ENCODE measurements at regions not wholly inside any gene's neighbourhood (a gene's known extent, or its start where the extent isn't known, plus 50 kb on each side); places are given as distances from the start of the nearest gene placed in this dataset.

DNA sequence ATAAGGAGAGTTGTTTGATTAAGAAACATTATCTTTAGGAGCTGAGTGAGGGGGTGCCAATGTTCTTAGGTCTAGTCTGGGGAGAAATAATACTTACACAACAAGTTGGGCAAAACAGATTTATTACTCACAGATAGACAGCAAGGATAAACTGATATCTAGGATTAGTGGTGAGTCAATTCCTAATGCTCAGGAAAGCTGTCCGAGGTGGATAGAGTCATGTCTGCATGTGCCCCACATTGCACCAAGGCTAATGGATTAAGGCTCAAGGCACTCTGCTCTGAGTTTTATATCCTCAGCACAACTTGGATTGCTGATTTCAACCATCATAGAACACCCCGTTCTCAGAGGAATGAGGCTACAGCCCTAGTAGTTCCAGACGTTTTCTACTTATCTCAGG, 1042.3 kb downstream of the OTOL1 start:
- H3K36me3 ChIP-seq (ENCODE audit: control insufficient read depth in 3 of 3, insufficient read depth in 3 of 3, low read length in 3 of 3): no peaks in the 10 kb centered on the region
- H3K9me3 ChIP-seq (ENCODE audit: control insufficient read depth in 3 of 3, low read length in 3 of 3): no peaks in the 10 kb centered on the region
- H3K9ac ChIP-seq (ENCODE audit: low read depth in 1 of 3, low read length in 3 of 3): no peak overlapping the region
- H3K27ac ChIP-seq (ENCODE audit: low read depth, low read length): no peak overlapping the region
- no peaks in the 10 kb centered on the region for H3K27me3 ChIP-seq (ENCODE audit: control insufficient read depth in 3 of 3, insufficient read depth in 3 of 3, low read length in 3 of 3)
- H3K4me1 ChIP-seq (ENCODE audit: control insufficient read depth in 3 of 3, insufficient read depth in 3 of 3, low read length in 3 of 3): no peaks in the 10 kb centered on the region
- H3K4me3 ChIP-seq (ENCODE audit: low read length in 3 of 3): no peak overlapping the region

DNA sequence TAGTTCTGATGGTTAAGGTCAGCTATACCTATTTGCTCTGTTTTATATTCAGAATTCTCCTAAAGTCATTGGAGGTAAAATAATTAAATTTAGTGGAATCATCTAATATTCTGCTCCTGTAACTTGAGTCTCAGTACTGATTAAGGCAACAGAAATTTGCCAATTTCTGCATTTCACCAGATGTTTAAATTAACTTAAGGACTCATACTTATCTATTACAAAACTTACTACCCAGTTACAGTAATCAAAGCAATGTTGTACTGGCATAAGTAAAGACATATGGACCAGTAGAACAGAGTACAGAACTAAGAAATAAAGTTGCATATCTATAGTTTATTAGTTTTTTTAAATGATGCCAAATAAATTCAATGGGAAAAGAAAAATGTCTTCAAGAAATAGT, 1043.8 kb downstream of the OTOL1 start:
- Histone ChIP-seq H3K27ac (ENCODE audit: low read depth, low read length) (no peak overlapping the region), H3K36me3 (ENCODE audit: control insufficient read depth in 3 of 3, insufficient read depth in 3 of 3, low read length in 3 of 3) (no peaks in the 10 kb centered on the region), H3K9me3 (ENCODE audit: control insufficient read depth in 3 of 3, low read length in 3 of 3) (no peaks in the 10 kb centered on the region)

DNA sequence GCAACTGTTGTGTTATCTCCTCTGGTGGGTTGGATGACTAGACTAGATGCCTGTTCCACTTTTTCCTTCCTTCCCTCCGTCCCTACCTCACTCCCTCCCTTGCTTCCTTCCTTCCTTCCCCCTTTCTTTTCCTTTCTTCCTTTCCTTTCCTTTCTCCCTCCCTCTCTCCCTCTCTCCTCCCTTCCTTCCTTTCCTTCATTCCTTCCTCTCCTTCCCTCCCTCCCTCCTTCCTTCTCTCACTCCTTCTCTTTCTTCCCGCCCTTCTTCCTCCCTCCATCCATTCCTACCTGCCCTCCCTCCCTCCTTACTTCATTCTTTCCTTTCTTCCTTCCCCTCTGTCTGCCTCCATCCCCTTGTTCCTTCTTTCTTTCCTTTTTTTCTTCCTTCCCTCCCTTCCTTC, 1045.3 kb downstream of the OTOL1 start:
- no peak overlapping the region for H3K4me3 ChIP-seq (ENCODE audit: low read length in 3 of 3)
- no peaks in the 10 kb centered on the region for H3K27me3 ChIP-seq (ENCODE audit: control insufficient read depth in 3 of 3, insufficient read depth in 3 of 3, low read length in 3 of 3)
- no peak overlapping the region for H3K9ac ChIP-seq (ENCODE audit: low read depth in 1 of 3, low read length in 3 of 3)
- H3K27ac ChIP-seq (ENCODE audit: low read depth, low read length): no peak overlapping the region
- H3K36me3 ChIP-seq (ENCODE audit: control insufficient read depth in 3 of 3, insufficient read depth in 3 of 3, low read length in 3 of 3): no peaks in the 10 kb centered on the region
- no peaks in the 10 kb centered on the region for H3K4me1 ChIP-seq (ENCODE audit: control insufficient read depth in 3 of 3, insufficient read depth in 3 of 3, low read length in 3 of 3)
- no peaks in the 10 kb centered on the region for H3K9me3 ChIP-seq (ENCODE audit: control insufficient read depth in 3 of 3, low read length in 3 of 3)

More for the DNA sequence above, 1043.8 kb downstream of the OTOL1 start:
- Histone ChIP-seq H3K27me3 (ENCODE audit: control insufficient read depth in 3 of 3, insufficient read depth in 3 of 3, low read length in 3 of 3) (no peaks in the 10 kb centered on the region), H3K4me1 (ENCODE audit: control insufficient read depth in 3 of 3, insufficient read depth in 3 of 3, low read length in 3 of 3) (no peaks in the 10 kb centered on the region), H3K9ac (ENCODE audit: low read depth in 1 of 3, low read length in 3 of 3) (no peak overlapping the region), H3K4me3 (ENCODE audit: low read length in 3 of 3) (no peak overlapping the region)

DNA sequence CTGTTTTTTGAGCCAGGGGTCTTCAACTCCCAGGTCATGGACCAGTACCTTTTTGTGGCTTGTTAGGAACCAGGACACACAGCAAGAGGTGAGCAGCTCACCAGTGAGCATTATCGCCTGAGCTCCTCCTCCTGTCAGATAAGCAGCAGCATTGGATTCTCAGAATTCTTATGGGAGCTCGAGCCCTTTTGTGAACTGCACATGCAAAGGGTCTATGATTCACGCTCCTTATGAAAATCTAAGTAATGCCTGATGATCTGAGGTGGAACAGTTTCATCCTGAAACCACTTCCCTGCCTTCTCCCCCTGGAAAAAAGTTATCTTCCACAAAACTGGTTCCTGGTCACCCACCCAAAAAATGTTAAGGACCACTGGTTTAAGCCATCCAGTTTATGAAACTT, 1047.6 kb downstream of the OTOL1 start:
- H3K27ac ChIP-seq (ENCODE audit: low read depth, low read length): no peak overlapping the region
- no peak overlapping the region for H3K9ac ChIP-seq (ENCODE audit: low read depth in 1 of 3, low read length in 3 of 3)
- no peaks in the 10 kb centered on the region for H3K36me3 ChIP-seq (ENCODE audit: control insufficient read depth in 3 of 3, insufficient read depth in 3 of 3, low read length in 3 of 3)
- no peaks in the 10 kb centered on the region for H3K4me1 ChIP-seq (ENCODE audit: control insufficient read depth in 3 of 3, insufficient read depth in 3 of 3, low read length in 3 of 3)
- H3K4me3 ChIP-seq (ENCODE audit: low read length in 3 of 3): no peak overlapping the region
- H3K9me3 ChIP-seq (ENCODE audit: control insufficient read depth in 3 of 3, low read length in 3 of 3): no peaks in the 10 kb centered on the region
- no peaks in the 10 kb centered on the region for H3K27me3 ChIP-seq (ENCODE audit: control insufficient read depth in 3 of 3, insufficient read depth in 3 of 3, low read length in 3 of 3)

DNA sequence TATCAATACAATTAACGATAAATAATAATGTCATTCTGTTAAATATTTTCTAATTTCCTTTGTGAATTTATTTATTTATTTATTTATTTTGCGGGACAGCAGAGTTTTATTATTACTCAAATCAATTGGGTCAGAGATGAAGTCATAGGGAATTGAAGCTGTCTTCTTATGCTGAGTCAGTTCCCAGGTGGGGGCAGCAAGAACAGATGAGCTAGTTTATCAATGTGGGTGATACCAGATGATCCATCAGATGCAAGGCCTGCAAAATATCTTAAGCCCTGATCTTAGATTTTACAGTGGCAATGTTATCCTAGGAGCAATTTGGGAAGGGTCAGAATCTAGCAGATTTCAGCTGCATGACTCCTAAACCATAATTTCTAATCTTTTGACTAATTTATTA, 1050.3 kb downstream of the OTOL1 start:
- Histone ChIP-seq H3K27me3 (ENCODE audit: control insufficient read depth in 3 of 3, insufficient read depth in 3 of 3, low read length in 3 of 3) (no peaks in the 10 kb centered on the region), H3K4me1 (ENCODE audit: control insufficient read depth in 3 of 3, insufficient read depth in 3 of 3, low read length in 3 of 3) (no peaks in the 10 kb centered on the region), H3K9ac (ENCODE audit: low read depth in 1 of 3, low read length in 3 of 3) (no peak overlapping the region), H3K9me3 (ENCODE audit: control insufficient read depth in 3 of 3, low read length in 3 of 3) (no peaks in the 10 kb centered on the region), H3K4me3 (ENCODE audit: low read length in 3 of 3) (no peak overlapping the region), H3K36me3 (ENCODE audit: control insufficient read depth in 3 of 3, insufficient read depth in 3 of 3, low read length in 3 of 3) (no peaks in the 10 kb centered on the region), H3K27ac (ENCODE audit: low read depth, low read length) (no peak overlapping the region)

DNA sequence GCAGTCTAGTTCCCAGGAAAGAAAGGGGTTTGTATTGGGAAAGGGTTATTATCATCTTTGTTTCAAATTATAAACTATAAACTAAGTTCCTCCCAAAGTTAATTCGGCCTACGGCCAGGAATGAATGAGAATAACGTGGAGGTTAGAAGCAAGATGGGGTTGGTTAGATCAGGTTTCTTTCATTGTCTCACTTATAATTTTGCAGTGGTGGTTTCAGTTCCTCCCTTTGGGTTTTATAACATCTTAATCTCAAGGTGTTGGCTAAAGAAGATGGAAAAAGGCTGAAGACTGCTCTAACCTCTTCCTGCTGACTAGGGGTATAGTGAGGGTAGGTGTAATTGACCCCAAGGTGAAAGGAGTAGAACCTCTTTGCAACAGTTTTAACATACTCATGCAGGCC, 1050.7 kb downstream of the OTOL1 start:
- H3K9ac ChIP-seq (ENCODE audit: low read depth in 1 of 3, low read length in 3 of 3): no peak overlapping the region
- H3K27ac ChIP-seq (ENCODE audit: low read depth, low read length): no peak overlapping the region
- no peaks in the 10 kb centered on the region for H3K36me3 ChIP-seq (ENCODE audit: control insufficient read depth in 3 of 3, insufficient read depth in 3 of 3, low read length in 3 of 3)
- H3K27me3 ChIP-seq (ENCODE audit: control insufficient read depth in 3 of 3, insufficient read depth in 3 of 3, low read length in 3 of 3): no peaks in the 10 kb centered on the region
- H3K4me1 ChIP-seq (ENCODE audit: control insufficient read depth in 3 of 3, insufficient read depth in 3 of 3, low read length in 3 of 3): no peaks in the 10 kb centered on the region
- no peak overlapping the region for H3K4me3 ChIP-seq (ENCODE audit: low read length in 3 of 3)
- no peaks in the 10 kb centered on the region for H3K9me3 ChIP-seq (ENCODE audit: control insufficient read depth in 3 of 3, low read length in 3 of 3)

DNA sequence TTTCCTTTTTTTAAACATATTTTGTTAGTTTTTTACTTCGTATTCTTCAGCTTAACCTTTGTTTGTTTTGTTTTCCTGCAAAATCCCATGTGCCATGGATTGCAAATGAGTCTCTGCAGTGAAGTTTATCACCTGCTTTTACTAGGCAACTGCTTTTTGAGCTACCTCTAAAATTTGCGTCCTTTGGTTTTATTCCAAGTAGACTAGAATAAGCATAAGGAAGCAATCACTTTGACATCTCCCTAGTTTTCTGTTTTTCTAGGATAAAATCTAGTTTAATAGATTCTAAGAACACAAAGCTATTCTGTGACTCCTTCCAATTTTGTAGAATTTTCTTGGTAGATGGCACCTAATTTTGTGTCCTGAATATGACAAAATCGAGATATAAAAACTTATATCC, 1059.2 kb downstream of the OTOL1 start:
- Histone ChIP-seq H3K9me3 (ENCODE audit: control insufficient read depth in 3 of 3, low read length in 3 of 3) (peaks cover 0 to 2% (median 0%) of the 10 kb centered on the region in 3 donors), H3K4me1 (ENCODE audit: control insufficient read depth in 3 of 3, insufficient read depth in 3 of 3, low read length in 3 of 3) (no peaks in the 10 kb centered on the region), H3K27ac (ENCODE audit: low read depth, low read length) (no peak overlapping the region), H3K9ac (ENCODE audit: low read depth in 1 of 3, low read length in 3 of 3) (no peak overlapping the region), H3K4me3 (ENCODE audit: low read length in 3 of 3) (no peak overlapping the region), H3K36me3 (ENCODE audit: control insufficient read depth in 3 of 3, insufficient read depth in 3 of 3, low read length in 3 of 3) (no peaks in the 10 kb centered on the region), H3K27me3 (ENCODE audit: control insufficient read depth in 3 of 3, insufficient read depth in 3 of 3, low read length in 3 of 3) (no peaks in the 10 kb centered on the region)

DNA sequence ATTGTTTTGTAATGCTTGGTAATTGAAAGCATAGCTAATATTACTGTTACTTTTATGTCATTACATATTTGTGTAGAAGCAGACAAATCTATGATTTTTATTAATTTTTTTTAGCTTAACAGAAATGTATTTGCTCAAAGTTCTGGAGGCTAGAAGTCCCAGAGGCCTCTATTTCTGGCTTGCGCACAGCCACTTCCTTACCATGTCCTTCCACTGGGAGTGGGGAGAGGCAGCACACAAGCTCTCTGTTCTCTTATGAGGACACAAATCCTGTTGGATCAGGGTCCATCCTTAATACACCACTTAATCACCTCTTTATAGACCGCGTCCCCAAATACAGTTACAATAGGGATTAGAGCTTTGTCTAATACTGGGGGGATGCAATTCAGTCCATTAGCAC, 1061.4 kb downstream of the OTOL1 start:
- Histone ChIP-seq H3K4me1 (ENCODE audit: control insufficient read depth in 3 of 3, insufficient read depth in 3 of 3, low read length in 3 of 3) (no peaks in the 10 kb centered on the region), H3K27ac (ENCODE audit: low read depth, low read length) (no peak overlapping the region), H3K27me3 (ENCODE audit: control insufficient read depth in 3 of 3, insufficient read depth in 3 of 3, low read length in 3 of 3) (no peaks in the 10 kb centered on the region), H3K4me3 (ENCODE audit: low read length in 3 of 3) (no peak overlapping the region), H3K9ac (ENCODE audit: low read depth in 1 of 3, low read length in 3 of 3) (no peak overlapping the region), H3K9me3 (ENCODE audit: control insufficient read depth in 3 of 3, low read length in 3 of 3) (peaks cover 0 to 2% (median 0%) of the 10 kb centered on the region in 3 donors), H3K36me3 (ENCODE audit: control insufficient read depth in 3 of 3, insufficient read depth in 3 of 3, low read length in 3 of 3) (no peaks in the 10 kb centered on the region)

DNA sequence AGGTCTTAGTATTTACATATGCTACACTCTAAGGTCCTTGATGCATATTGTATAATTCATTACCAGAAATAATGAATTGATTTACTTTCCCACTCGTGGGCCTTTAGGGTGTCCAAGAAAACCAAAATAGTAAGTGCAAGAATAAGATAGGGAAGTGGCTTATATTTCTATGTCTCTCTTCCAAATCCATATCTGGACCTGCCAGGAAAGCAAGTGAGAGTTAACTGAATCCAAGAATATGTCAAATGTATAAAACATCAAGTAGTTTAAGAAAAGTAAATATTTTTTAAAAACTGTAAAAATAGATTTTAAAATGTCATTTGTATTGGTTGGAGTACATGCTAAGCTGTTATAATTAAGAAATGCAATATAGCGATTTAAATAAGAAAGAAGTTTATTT, 1072.1 kb downstream of the OTOL1 start:
- Histone ChIP-seq H3K27ac (ENCODE audit: low read depth, low read length) (no peak overlapping the region), H3K4me3 (ENCODE audit: low read length in 3 of 3) (no peak overlapping the region), H3K36me3 (ENCODE audit: control insufficient read depth in 3 of 3, insufficient read depth in 3 of 3, low read length in 3 of 3) (no peaks in the 10 kb centered on the region), H3K27me3 (ENCODE audit: control insufficient read depth in 3 of 3, insufficient read depth in 3 of 3, low read length in 3 of 3) (no peaks in the 10 kb centered on the region), H3K9ac (ENCODE audit: low read depth in 1 of 3, low read length in 3 of 3) (no peak overlapping the region), H3K4me1 (ENCODE audit: control insufficient read depth in 3 of 3, insufficient read depth in 3 of 3, low read length in 3 of 3) (no peaks in the 10 kb centered on the region), H3K9me3 (ENCODE audit: control insufficient read depth in 3 of 3, low read length in 3 of 3) (no peaks in the 10 kb centered on the region)

DNA sequence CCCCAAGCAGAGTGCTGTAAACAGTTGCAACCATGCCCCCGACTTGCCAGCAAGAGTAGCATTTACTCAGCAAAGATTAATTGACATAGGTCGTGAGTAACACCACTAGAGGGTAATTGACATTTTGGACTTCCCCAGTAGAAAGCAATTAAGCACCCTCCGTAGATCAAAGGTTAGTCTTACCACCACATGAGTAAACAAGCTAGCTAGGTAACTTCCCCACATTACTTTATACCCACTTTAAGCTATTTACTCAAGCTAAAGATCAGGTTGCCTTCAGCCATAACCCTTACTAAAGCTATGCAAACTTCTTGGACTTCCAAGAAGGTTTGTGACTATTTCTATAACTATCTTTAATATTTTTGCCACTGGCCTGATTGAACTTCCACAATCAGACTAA, 1072.7 kb downstream of the OTOL1 start:
- Histone ChIP-seq H3K36me3 (ENCODE audit: control insufficient read depth in 3 of 3, insufficient read depth in 3 of 3, low read length in 3 of 3) (no peaks in the 10 kb centered on the region), H3K27me3 (ENCODE audit: control insufficient read depth in 3 of 3, insufficient read depth in 3 of 3, low read length in 3 of 3) (no peaks in the 10 kb centered on the region), H3K9ac (ENCODE audit: low read depth in 1 of 3, low read length in 3 of 3) (no peak overlapping the region), H3K9me3 (ENCODE audit: control insufficient read depth in 3 of 3, low read length in 3 of 3) (no peaks in the 10 kb centered on the region), H3K4me3 (ENCODE audit: low read length in 3 of 3) (no peak overlapping the region), H3K27ac (ENCODE audit: low read depth, low read length) (no peak overlapping the region), H3K4me1 (ENCODE audit: control insufficient read depth in 3 of 3, insufficient read depth in 3 of 3, low read length in 3 of 3) (no peaks in the 10 kb centered on the region)

DNA sequence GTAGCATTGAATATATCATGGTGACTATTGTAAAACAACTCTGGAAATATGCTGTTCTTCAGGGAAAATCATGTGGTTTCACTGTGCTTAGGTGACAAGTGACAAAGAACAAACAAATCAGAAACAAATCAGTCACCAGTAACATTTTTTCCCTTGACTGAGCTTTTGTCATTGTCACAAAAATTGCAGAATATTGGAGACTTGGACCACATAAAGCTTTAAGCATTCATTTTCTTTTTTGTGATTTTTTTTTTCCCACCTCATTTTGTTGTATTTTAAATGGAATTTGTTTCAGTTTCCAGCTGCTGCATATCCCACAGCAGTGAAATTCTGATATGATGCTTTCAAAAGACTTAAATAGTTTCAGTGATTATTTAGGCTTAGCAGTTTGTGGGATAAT, 1088.4 kb downstream of the OTOL1 start:
- Histone ChIP-seq H3K27me3 (ENCODE audit: control insufficient read depth in 3 of 3, insufficient read depth in 3 of 3, low read length in 3 of 3) (no peaks in the 10 kb centered on the region), H3K36me3 (ENCODE audit: control insufficient read depth in 3 of 3, insufficient read depth in 3 of 3, low read length in 3 of 3) (no peaks in the 10 kb centered on the region), H3K27ac (ENCODE audit: low read depth, low read length) (no peak overlapping the region), H3K9ac (ENCODE audit: low read depth in 1 of 3, low read length in 3 of 3) (no peak overlapping the region), H3K4me3 (ENCODE audit: low read length in 3 of 3) (no peak overlapping the region), H3K9me3 (ENCODE audit: control insufficient read depth in 3 of 3, low read length in 3 of 3) (no peaks in the 10 kb centered on the region), H3K4me1 (ENCODE audit: control insufficient read depth in 3 of 3, insufficient read depth in 3 of 3, low read length in 3 of 3) (no peaks in the 10 kb centered on the region)

Measured in skeletal muscle tissue (tissue), 3 donors.